GM21390 (cell line): ENCODE measurements at regions not wholly inside any gene's neighbourhood (a gene's known extent, or its start where the extent isn't known, plus 50 kb on each side); places are given as distances from the start of the nearest gene placed in this dataset.
"Not testable (repeated sequence)": the region's sequence is repeated elsewhere in the genome, so short reads cannot be mapped to it uniquely, and the experiment has no call there.

Experiments used
- ATAC-seq: cut with Tn5 transposase; IDR thresholded peaks from one replicate; pipeline ENCODE4 v1.9.1; 2021; ENCODE audit not compliant: unreplicated experiment

- peak; percentile 48 for ATAC-seq
These were observed 310.9 kb upstream of the MAOA start for GRCh38 chrX:43345166-43345565.

- ATAC-seq: peak; percentile 68
These were observed 306.7 kb upstream of the MAOA start for GRCh38 chrX:43349363-43349762.

DNA sequence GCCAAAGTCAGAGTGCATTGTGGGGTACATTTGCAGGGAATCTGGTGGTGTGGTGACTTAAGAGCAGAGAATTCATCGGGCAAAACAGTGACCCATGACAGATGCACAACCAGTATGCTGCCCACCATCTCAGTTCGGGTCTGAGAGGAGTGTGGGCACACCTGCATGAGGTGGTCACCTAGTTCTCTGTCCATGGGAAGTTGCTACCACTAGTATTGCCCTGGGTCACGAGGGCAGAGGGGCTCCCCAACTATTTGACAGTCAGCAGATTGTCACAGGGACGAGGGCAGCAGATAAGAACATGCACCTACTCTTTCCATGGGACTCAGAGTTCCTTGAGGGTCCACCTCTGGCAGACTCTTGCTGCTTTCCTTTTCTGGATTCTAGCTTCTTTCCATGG is 305.2 kb upstream of the MAOA start:
- ATAC-seq: no peak

GRCh38 chrX:43357741-43358140 is 298.4 kb upstream of the MAOA start:
- ATAC-seq: no peak

DNA sequence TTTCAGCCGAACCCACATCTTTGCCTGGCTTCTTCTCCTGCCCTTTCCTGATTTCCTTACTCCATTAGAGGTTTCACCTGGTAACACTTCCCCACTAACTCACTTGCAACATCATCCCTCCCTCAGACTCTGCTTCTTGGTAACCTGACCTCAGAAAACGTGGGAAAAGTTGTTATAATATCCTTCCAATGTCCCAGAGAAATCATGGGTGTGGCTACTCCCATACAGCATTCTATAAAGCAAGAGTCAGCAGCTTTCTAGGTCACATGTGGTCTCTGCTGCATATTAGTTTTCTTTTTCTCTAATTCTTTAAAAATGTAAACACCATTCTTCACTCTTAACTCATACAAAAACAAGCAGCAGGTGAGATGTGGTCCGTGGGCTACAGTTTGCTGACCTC is 283.1 kb upstream of the MAOA start:
- no peak for ATAC-seq

DNA sequence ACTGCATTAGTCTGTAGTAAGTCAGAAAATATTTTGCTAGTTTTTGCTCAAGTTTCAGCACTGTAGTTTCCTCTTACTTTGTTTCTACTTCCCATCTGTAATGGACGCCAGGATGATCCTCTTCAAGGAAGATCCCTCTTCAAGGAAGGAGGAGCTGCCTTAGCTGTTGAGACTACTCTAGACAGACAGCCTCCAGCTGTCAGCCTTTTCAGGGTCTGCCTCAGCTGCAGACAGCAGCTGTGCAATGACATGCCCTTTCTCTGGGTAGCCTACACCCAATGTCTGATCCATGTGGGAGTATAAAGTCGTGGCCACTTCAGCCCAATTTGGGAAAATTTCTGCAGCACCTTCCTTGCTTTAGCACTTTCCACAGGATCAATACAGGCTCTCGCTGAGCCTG is 281.0 kb upstream of the MAOA start:
- ATAC-seq: no peak

- ATAC-seq: no peak
These were observed 275.4 kb upstream of the MAOA start for GRCh38 chrX:43380704-43381103.

- ATAC-seq: no peak
These were observed 269.2 kb upstream of the MAOA start for GRCh38 chrX:43386875-43387274.

GRCh38 chrX:43405191-43405590 is 250.9 kb upstream of the MAOA start:
- ATAC-seq: no peak

DNA sequence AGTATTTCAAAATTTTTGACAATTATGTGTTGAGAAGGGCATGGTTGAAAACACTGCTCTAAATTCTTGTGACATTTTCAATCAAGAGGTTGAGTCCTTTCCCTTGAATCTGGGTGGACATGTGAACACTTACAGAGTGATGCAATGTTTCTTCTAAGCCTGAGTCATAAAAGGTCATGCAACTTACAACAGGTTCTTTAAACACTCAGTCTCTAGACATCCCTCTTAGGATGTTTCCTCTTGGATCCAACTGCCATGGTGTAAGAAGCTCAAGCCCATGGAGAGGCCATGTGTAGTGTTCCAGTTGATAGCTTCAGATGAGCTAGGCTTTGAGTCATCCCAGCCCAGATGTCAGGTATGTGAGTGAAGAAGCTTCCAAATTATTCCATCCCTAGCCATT is 232.2 kb upstream of the MAOA start:
- ATAC-seq: no peak

DNA sequence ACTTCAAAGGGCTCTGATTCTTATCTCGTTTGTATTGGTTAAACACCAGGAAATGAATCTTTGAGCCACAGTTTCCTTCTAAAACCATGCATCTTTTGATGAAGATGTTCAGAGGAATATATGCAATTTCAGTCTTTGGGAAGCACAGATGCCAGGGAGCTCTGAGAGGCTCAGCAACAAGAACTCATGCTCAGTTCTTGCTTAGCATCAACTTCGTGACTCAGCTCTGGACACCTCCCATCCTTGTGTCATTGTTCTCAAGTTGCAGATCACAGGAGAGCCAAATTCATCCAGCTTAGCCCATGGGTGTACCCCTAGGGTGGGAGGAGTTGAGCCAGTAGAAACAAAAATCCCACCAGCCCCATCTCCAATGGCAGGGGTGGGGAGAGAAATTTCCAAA is 219.6 kb upstream of the MAOA start:
- ATAC-seq: no peak

GRCh38 chrX:43446752-43447151 is 209.3 kb upstream of the MAOA start:
- ATAC-seq: no peak

DNA sequence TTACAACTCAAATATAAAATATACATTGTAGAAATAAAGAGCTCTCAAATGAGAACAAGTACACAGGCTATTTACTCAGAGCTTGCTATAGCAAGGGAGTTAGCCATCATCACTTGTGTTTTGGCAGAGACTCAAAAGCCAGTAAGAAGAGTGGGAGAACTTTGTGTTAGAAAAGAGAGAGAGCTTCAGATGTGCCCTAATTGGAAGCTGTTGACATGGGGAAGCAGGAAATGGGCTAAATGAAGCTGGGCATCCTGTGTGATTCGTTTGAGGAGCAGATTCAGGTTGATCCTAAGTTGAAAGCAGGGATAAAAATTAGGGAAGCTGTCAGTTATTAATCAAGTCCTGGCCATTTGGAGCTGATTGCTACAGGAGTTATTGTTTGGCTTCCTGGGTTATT is 207.4 kb upstream of the MAOA start:
- no peak for ATAC-seq

DNA sequence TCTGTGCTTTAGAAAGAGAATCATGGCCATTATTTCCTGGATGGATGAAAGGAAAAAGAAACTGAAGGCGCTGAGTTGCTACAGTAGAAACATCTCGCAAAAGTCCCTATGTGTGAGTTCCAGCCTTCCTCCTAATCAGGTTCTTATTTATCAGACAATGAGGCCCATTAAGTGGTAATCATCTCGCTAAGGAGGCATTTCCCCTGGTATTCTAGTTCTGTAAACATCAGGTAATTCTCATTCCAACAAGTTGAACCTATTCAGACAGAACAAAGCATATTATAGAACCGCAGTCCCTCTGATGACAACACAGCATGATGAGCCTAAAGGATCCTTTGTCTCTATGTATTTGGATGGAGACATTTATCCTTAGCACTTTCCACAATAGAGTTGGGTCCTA is 205.7 kb upstream of the MAOA start:
- no peak for ATAC-seq

DNA sequence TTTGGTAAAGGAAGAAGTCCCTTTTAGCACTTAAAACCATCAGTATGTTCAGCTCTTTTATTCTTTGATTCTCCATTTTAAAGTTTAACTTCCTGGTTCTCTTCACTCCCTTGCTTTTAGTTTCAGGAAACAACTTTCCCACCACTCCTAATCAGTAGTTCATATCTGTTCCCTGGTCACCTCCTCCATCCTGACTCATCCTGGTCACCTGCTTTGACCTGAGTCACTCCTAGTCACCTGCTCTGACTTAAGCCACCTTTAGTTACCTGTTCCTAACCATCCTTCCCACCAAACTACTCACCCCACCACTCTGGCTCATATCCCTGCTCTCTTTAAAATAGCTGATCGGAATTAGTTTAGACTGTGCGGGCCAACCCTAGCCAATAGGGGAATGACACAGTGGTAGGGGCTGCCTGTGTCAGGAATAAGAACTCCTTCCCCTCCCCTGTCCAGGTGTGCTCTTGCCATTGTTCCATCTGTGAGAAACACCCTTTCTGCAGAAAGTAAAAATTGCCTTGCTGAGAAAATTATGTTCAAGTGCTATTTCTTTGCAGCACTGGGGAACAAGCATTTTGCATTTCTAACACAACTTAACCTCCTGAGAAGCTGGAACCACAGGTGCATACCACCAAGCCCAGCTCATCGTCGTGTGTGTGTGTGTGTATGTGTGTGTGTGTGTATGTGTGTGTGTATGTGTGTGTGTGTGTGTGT is 204.0 kb upstream of the MAOA start:
- not testable (repeated sequence) for ATAC-seq

GRCh38 chrX:43456063-43456462 is 200.0 kb upstream of the MAOA start:
- no peak for ATAC-seq

DNA sequence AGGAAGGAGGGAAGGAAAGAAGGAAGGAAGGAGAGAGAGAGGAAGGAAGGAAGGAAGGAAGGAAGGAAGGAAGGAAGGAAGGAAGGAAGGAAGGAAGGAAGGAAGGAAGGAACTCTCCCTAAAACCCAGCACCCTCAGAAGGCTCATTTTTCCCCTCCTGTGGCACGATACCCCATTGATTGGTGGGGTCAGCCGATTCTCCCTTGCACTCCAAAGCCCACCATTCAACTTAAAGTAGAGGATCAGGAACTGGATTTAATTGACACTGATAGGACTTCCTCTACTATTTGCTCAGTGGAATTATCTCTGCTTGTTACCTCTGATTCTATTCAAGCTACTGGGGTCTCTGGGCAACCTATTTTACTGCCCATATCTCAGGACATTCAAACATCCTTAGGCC is 199.2 kb upstream of the MAOA start:
- no peak for ATAC-seq

- no peak for ATAC-seq
These were observed 188.4 kb upstream of the MAOA start for GRCh38 chrX:43467608-43468234.

GRCh38 chrX:43469391-43470054 is 186.6 kb upstream of the MAOA start:
- no peak for ATAC-seq

DNA sequence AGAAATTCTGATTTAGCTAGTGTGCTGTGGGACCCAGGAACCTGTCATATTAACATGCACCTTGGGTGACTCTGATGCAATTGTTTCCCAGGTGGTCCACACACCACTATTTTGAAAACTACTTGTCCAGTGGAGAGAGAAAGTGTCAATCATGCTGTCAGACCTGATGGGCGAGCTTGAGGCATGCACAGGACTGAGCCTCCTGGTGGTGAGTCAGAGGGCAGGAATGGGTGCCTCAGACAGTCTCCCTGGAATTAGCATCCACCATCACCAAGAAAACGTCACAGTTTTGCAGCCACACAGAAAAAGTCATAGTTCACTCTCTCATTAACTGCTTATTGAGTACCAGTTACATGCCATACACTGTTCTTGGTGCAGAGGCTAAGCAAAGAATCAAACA is 181.8 kb upstream of the MAOA start:
- no peak for ATAC-seq

DNA sequence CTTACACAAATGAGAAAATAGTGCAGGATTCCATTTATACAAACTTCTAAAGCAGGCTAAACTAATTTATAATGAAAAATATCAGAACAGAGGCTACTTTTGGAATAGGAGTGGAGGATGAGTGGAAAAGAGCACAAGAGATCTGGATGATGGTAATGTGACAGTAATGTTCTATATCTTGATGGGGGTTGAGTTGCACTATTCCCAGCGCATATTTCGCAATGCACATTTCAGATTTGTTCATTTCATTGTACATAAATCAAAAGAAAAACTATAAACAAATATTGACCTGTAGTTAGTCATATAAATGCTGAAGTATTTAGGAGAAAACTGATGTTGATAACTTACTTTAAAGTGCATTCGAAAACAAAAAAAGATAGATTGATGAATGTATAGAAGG is 177.0 kb upstream of the MAOA start:
- ATAC-seq: no peak

GRCh38 chrX:43479850-43480249 is 176.2 kb upstream of the MAOA start:
- no peak for ATAC-seq
